HG03066 (cell line): ENCODE measurements at regions not wholly inside any gene's neighbourhood (a gene's known extent, or its start where the extent isn't known, plus 50 kb on each side); places are given as distances from the start of the nearest gene placed in this dataset.

Experiments
- ATAC-seq: cut with Tn5 transposase; IDR thresholded peaks from one replicate; pipeline ENCODE4 v1.9.1; 2021; ENCODE audit warnings: low read depth; ENCODE audit not compliant: unreplicated experiment

DNA sequence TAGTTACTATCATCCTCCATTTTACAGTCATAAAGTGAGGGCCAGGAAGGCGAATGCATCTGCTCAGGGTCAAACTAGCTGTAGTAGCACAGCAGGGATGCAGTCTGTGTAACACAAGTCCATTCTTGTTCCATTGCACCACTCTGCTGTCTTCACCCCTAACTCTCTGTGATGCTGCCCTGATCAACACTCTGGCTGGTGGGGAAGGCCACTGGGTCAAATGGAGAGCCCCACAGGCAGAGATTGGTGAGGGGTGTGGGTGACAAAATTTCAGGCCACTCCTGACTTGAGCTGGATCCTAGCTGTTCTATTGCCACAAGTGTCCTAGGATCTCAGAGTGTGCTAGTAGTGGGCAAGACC lies 136.5 kb downstream of the PJA1 start:
- ATAC-seq = peak; percentile 25

GRCh38 chrX:69028006-69028760 lies 137.1 kb downstream of the PJA1 start:
- ATAC-seq = peak; percentile 92

DNA sequence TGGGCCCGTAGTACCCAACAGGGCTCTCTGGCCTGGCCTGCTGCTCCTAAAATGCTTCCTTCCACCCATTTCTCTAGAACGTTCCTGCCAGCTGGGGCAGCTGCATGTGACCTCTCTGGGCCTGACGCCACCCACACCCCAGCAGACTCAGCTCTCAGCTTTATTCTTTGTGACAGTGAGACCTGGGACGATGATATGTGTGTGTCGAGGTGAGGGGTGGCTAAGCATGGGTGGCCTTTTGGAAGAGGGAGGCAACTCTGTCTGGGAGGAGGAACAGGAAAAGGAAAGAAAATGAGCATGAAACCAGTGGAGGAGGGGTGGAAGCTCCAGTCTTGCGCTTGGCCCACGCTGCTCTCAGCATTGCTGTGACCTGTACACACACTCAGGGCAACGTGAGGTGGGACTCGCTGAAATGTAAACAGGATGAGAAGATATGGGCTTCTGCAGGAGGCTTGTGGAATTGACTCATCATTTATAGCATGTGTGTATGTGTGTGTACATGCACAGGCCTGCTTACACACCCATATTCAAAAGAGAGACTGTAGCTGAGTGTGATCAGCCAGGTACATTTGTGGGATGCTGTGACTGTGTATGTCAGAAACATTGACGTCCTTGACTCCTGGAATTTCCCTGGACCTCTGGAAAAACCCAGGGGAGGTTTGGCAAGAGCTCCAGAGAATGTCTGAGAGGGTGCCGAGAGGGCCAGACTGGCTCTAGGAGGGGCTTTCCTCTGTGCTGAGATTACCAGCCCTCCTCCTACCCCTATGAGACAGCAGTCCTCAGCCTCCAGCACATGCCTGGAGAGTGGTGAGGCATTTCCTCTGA lies 137.9 kb downstream of the PJA1 start:
- ATAC-seq = no peak

GRCh38 chrX:69025802-69026301 lies 139.4 kb downstream of the PJA1 start:
- ATAC-seq = no peak

DNA sequence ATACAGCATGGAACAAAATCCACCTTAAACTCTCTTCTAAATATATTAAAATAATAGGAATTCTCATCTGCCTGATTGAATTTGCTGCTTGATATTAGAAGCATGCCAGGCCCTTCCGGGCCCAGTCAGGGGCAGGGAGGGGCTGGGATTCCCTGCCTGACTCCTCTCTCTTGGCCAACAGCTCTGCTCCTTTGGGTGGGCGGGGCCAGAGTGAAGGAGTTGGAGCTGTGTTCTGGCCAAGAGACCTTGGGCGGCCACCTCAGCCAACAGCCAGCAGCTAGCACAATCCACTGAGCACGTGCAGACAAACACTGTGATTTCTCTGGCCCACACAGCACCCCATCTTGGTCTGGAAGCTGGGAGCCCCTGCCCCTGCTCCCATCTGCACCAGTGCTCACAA lies 140.3 kb downstream of the PJA1 start:
- ATAC-seq = no peak

- no peak for ATAC-seq
These were observed 141.0 kb downstream of the PJA1 start for GRCh38 chrX:69024161-69024736.

DNA sequence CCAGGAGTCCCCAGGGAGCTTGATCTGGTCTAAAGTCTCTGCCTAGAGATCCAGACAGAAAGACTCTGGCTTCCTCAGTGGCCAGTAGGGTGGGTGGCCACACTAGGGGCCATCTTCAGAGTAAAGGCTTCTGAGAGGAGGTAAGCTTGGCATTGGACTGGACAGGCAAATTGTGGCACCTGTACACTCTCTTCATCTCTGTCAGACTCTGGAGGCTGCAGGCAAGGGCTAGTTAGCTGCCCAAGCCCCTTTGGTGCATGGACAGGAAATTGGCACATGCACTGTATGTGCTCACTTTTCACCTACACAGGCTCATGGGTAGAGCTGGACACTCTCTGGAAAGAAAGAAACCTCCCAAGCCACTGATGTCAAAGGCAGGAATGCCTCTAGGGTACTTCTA lies 142.8 kb downstream of the PJA1 start:
- ATAC-seq = no peak

DNA sequence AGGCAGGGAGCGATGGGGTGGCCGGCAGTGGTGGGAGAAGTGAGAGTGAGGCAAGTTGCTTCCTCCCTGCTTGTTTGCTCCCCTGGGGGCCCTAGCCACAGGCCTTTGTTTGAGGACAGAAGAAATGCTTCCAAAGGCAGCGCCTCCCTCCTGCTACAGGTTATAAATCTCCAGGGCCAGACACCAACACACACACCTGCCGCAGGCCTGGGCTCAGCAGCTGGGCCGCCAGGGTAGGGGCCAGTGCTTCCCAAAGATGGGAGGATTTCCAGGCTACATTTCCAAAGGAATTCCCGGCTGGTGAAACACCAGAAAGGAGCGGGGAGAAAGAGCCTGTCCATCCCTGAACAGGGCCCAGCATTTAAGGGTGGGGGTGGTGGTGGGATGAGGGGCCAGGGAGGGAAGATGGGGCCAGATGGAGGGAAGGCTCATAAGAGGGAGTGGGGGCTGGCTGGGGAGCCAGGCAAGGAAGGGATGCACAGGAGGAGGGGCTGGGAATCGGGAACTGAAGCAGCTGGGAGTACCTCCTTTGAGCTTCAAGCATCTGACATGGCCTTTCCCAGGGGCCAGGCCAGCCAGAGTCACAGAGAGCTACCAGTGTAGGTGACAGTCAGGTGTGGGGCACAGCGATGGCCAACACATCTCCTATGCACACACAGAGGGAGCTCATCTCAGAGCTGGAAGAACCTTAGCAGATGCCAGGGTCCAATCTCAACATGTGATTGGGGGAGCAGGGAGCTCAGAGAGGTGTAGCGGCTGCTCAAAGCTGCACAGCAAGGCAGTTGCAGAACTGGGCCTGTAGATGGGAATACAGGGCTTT lies 143.9 kb downstream of the PJA1 start:
- ATAC-seq = no peak

- no peak for ATAC-seq
These were observed 144.9 kb downstream of the PJA1 start for GRCh38 chrX:69020316-69020715.

DNA sequence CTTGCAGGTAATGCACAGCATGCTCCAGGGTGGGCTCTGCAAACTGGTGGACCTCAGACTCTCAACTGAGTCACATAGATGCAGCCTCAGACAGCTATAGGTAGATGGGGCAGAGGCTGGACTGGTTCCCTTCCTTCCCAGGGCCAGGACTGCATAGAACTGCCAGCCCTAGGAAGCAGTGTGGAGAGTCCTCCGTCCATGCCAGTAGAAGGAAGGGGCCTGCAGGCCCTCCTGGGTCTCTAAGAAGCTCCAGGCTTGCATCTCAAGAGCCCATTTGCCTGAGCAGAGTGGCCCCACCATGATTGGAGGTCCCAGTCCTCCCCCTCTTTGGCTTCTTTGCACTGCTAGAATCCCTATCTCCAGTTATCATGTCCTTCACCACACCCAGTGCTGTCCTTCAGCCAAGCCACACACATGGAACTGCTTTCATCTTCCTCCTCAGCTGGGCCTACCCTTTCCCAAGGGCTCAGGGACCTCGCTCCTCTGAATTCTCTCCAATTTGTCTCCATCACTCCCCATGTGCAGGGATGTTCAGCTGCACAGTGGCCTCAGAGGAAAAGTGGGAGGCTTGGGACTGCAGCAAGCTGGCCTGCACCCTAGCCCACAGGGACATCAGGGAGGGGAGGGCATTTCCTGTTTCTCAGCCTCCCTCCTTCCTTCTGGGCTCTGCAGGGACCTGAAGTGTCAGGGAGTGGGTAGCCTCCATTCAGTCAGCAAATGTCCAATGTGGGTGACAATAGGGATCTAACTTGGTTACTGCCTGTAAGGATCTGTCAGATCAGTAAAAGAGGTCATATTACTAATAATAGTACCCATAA lies 146.0 kb downstream of the PJA1 start:
- no peak for ATAC-seq

DNA sequence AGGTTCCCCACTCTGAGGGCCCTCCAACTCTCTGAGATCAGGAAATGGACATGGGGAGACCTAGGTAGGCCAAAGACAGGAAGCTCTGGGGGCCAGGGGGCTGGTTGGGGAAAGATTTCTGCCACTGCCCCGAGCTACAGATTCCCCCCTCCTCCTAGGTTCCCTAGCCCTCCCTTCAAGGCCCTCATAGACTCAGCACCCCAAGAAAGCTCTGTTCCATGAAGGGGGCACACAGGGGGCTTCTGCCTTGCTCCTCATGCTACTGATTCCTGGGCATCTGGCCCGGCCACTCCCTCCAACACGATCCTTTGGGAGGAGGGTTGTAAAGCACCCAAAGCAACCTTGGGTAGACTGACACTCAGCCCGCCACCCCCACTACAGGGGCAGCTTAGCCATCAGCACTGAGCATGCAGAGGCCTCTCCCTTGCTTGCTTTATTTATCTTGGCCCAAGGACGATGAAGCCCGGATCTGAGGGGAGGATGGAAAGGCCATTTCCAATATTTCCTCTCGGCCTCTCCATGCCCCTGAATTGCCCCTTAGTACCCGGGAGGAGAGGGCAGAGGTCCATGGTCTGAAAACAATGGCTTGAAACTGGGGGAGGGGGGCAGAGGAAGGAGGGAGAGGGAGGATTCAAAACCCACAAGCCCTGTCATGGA lies 146.7 kb downstream of the PJA1 start:
- no peak for ATAC-seq

- no peak for ATAC-seq
These were observed 148.8 kb downstream of the PJA1 start for GRCh38 chrX:69016293-69016941.

- ATAC-seq = no peak
These were observed 149.5 kb downstream of the PJA1 start for GRCh38 chrX:69015564-69016292.

GRCh38 chrX:69015156-69015555 lies 150.1 kb downstream of the PJA1 start:
- no peak for ATAC-seq

DNA sequence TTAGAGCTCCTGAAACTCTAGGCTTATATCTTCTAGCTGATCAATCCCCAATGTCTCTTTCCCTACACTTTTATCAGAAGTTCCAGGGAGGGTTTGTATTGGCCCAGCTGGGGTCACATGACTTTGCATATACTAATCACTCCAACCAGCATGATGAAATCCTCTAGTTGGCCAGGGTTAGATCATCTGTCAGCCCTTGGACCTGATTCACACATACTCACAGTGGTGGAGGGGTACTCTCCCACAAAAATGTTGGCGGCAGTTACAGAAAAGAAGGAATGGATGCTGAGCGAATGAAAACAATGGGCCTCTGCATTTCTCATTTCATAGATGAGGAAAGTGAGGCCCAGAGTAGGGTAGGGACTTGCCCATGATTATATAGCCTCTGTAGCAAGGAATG lies 151.1 kb downstream of the PJA1 start:
- ATAC-seq = no peak

DNA sequence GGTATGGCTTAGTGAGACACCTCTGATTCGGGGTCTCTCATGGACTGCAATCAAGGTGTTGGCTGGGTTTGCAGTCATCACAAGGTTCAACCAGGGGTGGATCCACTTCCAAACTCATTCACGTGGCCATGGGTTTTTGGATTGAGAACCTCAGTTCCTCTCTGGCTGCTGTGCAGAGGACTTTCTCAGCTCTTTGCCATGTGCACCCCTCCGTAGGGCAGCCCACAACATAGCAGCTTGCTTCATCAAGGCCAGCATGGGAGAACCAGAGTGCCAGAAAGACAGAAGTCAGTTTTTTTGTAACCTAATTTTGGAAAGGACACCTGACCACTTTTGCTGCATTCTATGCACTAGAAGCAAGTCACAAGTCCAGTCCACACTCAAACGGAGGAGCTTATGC lies 154.9 kb downstream of the PJA1 start:
- no peak for ATAC-seq

DNA sequence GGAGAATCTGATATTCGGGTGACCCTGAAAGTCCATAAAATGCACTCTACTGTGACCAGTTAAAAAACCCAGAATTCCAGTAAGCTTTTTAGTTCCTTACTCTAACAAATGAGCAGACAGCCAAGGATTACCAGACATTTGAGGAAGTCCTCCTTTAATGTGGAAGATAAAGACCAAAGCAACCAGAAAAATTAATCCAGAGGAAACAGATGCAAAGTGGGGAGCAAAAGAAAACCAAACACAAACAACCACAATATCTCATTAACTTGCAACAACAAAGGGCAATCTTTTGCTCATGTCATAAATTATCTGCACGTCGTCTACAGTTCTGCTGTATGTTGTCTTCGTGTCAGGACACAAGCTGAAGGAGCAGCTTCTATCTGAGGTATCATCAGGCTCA lies 164.4 kb downstream of the PJA1 start:
- ATAC-seq = no peak

GRCh38 chrX:68999931-69000330 lies 165.3 kb downstream of the PJA1 start:
- no peak for ATAC-seq
